ENCODE measurements at regions not wholly inside any gene's neighbourhood (a gene's known extent, or its start where the extent isn't known, plus 50 kb on each side); places are given as distances from the start of the nearest gene placed in this dataset.
A peak's percentile ranks its signal among the peaks of the same experiment; 100 is the strongest.

- H3K4me3 ChIP-seq, result no peak overlapping the region; the same call in 1 of the 2 replicates
- no TSS peak for BruUV-seq (replicated peaks)
- peak; percentile 58 to 97 for DNase-seq
- H2AFZ ChIP-seq, result no peak overlapping the region
- H3K4me2 ChIP-seq, result peak overlapping the region; percentile 62
- POLR2A ChIA-PET (ENCODE audit: unreplicated experiment), result interaction anchor here (0.6 to 0.7 kb wide), 2 partner anchors 190 to 191 kb away, joined by 5 to 7 read pairs; partner anchors contain the start of gene DUSP6
- no peaks in the 10 kb centered on the region for H3K79me2 ChIP-seq (ENCODE audit: low read depth)
- no peaks in the 10 kb centered on the region; the same call in 1 of the 2 replicates for H3K9me2 ChIP-seq (ENCODE audit: insufficient read depth)
- peaks cover 46% of the 10 kb centered on the region for H3F3A ChIP-seq (ENCODE audit: insufficient read depth, low read depth)
- TF ChIP-seq EZH2 (IDR thresholded peaks at IDR 0.05; ENCODE audit: low read depth), result no peak
- no peak for TF ChIP-seq CTCF (conservative IDR thresholded peaks at IDR 0.05)
- CTCF ChIA-PET, result no interaction called here
- no peaks in the 10 kb centered on the region for H4K20me1 ChIP-seq (ENCODE audit: insufficient read depth)
- H3K27me3 ChIP-seq (ENCODE audit: insufficient read depth, low read depth), result no peaks in the 10 kb centered on the region
- peak overlapping the region; percentile 92 for H3K27ac ChIP-seq
- H3K4me1 ChIP-seq (replicated peaks; ENCODE audit: insufficient read depth), result peaks cover 71% of the 10 kb centered on the region
- peaks cover 11% of the 10 kb centered on the region for H3K9me3 ChIP-seq (ENCODE audit: insufficient read depth, low read depth)
- no peaks in the 10 kb centered on the region for H3K36me3 ChIP-seq (ENCODE audit: low read depth)
- intact Hi-C loops (cut with micrococcal nuclease; ENCODE audit: unreplicated experiment), result loop anchor here (1.0 to 10.0 kb wide), 4 partner anchors 45 to 192 kb away; no protein-coding TSS in a partner anchor
These were observed 189.6 kb downstream of the DUSP6 start for GRCh38 chr12:89162589-89163261.

- peaks cover 67% of the 10 kb centered on the region for H3K4me1 ChIP-seq (replicated peaks; ENCODE audit: insufficient read depth)
- H3K79me2 ChIP-seq (ENCODE audit: low read depth), result no peaks in the 10 kb centered on the region
- no peaks in the 10 kb centered on the region; the same call in 1 of the 2 replicates for H3K9me2 ChIP-seq (ENCODE audit: insufficient read depth)
- peaks cover 12% of the 10 kb centered on the region; the same call in 1 of the 2 replicates for H3K9me3 ChIP-seq (ENCODE audit: insufficient read depth, low read depth)
- POLR2A ChIA-PET (ENCODE audit: unreplicated experiment), result no interaction called here
- H3K27me3 ChIP-seq (ENCODE audit: insufficient read depth, low read depth), result no peaks in the 10 kb centered on the region
- peaks cover 46% of the 10 kb centered on the region for H3F3A ChIP-seq (ENCODE audit: insufficient read depth, low read depth)
- no peak overlapping the region for H2AFZ ChIP-seq
- intact Hi-C loops (cut with micrococcal nuclease; ENCODE audit: unreplicated experiment), result loop anchor here (5.0 to 10.0 kb wide), 2 partner anchors 44 to 107 kb away; no protein-coding TSS in a partner anchor
- H3K4me3 ChIP-seq, result no peak overlapping the region
- no peak for TF ChIP-seq EZH2 (IDR thresholded peaks at IDR 0.05; ENCODE audit: low read depth)
- TF ChIP-seq CTCF (conservative IDR thresholded peaks at IDR 0.05), result no peak
- H3K4me2 ChIP-seq, result peak overlapping the region; percentile 62; the same call in 1 of the 2 replicates
- H3K27ac ChIP-seq, result peak overlapping the region; percentile 92
- BruUV-seq (replicated peaks), result no TSS peak
- CTCF ChIA-PET, result no interaction called here
- DNase-seq, result no peak
- H3K36me3 ChIP-seq (ENCODE audit: low read depth), result no peaks in the 10 kb centered on the region
- no peaks in the 10 kb centered on the region for H4K20me1 ChIP-seq (ENCODE audit: insufficient read depth)
These were observed 190.7 kb downstream of the DUSP6 start for GRCh38 chr12:89161557-89161956.

GRCh38 chr12:89160716-89161123 is 191.6 kb downstream of the DUSP6 start:
- BruUV-seq (replicated peaks), result no TSS peak
- CTCF ChIA-PET, result interaction anchor here (0.6 kb wide), 1 partner anchor 299 kb away, joined by 11 read pairs; no protein-coding TSS in a partner anchor

More at GRCh38 chr12:89160716-89161123, 191.6 kb downstream of the DUSP6 start:
- POLR2A ChIA-PET (ENCODE audit: unreplicated experiment), result interaction anchor here (0.6 kb wide), 1 partner anchor 191 kb away, joined by 3 read pairs; the partner anchor contains the start of gene DUSP6
- DNase-seq, result peak; percentile 33 to 84
- intact Hi-C loops (cut with micrococcal nuclease; ENCODE audit: unreplicated experiment), result loop anchor here (5.0 to 10.0 kb wide), 2 partner anchors 43 to 106 kb away; no protein-coding TSS in a partner anchor
- no peaks in the 10 kb centered on the region for H3K27me3 ChIP-seq (ENCODE audit: insufficient read depth, low read depth)
- peaks cover 46% of the 10 kb centered on the region for H3F3A ChIP-seq (ENCODE audit: insufficient read depth, low read depth)
- H3K9me3 ChIP-seq (ENCODE audit: insufficient read depth, low read depth), result peaks cover 11% of the 10 kb centered on the region; the same call in 1 of the 2 replicates
- H3K4me2 ChIP-seq, result peak overlapping the region; percentile 39; the same call in 1 of the 2 replicates
- H3K4me3 ChIP-seq, result no peak overlapping the region
- peak overlapping the region; percentile 92 for H3K27ac ChIP-seq
- H3K9me2 ChIP-seq (ENCODE audit: insufficient read depth), result no peaks in the 10 kb centered on the region
- H3K79me2 ChIP-seq (ENCODE audit: low read depth), result no peaks in the 10 kb centered on the region
- H4K20me1 ChIP-seq (ENCODE audit: insufficient read depth), result no peaks in the 10 kb centered on the region
- H2AFZ ChIP-seq, result no peak overlapping the region
- peaks cover 61% of the 10 kb centered on the region for H3K4me1 ChIP-seq (replicated peaks; ENCODE audit: insufficient read depth)
- no peaks in the 10 kb centered on the region for H3K36me3 ChIP-seq (ENCODE audit: low read depth)
- TF ChIP-seq EZH2 (IDR thresholded peaks at IDR 0.05; ENCODE audit: low read depth) (no peak), CTCF (conservative IDR thresholded peaks at IDR 0.05) (no peak)
